ENCODE measurements at regions not wholly inside any gene's neighbourhood (a gene's known extent, or its start where the extent isn't known, plus 50 kb on each side); places are given as distances from the start of the nearest gene placed in this dataset.
"Not testable (repeated sequence)": the region's sequence is repeated elsewhere in the genome, so short reads cannot be mapped to it uniquely, and the experiment has no call there.

DNA sequence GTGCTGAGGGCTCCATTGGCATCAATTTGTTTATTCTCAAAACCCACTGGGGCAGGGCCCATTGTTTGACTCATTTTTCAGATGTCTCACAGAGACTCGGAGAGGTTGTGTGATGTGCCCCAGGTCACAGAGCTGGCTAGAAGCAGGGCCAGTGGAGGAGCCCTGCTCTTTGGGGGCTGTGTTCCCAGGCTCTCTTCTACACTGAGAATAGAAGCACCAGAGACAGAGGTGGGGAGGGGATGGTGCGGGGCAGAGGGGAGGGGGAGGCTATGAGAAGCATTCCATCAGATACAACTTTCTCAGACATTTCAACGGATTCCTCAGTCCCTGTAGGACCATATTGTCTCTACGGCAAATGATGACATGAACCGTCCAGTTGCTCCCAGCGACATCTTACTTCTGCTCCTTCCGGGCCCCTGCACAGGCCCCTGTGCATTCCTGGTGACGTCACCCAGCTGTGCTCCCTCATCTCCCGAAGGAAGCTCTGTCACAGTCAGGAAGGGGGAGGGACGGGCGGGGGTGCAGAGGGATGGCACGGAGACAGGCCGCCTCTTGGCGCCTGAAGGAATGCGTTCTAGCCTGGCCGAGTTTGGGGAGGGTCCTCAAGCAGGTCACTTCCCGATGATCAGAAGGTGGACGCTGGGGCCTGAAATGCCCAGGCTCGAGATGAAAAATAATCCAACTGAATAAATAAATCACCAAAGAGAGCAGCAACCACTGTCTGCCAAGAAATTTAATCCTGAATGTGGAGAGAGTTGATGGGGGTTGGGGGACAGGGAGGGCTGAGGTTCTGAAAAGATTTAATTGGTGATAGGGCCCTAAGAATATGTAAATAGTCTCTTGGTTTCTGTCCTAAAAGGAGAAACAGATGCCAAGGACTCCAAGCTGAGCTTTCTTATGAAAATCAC, 114.1 kb downstream of the NOG start:
- H3K4me1 ChIP-seq (replicated peaks): peaks cover 21% of the 10 kb centered on the region
- DNase-seq (ENCODE audit: low read depth in 1 of 2, low spot score in 2 of 2): peak in 1 of 2 experiments; percentile 35
- peak overlapping the region; percentile 51 for H3K27ac ChIP-seq

DNA sequence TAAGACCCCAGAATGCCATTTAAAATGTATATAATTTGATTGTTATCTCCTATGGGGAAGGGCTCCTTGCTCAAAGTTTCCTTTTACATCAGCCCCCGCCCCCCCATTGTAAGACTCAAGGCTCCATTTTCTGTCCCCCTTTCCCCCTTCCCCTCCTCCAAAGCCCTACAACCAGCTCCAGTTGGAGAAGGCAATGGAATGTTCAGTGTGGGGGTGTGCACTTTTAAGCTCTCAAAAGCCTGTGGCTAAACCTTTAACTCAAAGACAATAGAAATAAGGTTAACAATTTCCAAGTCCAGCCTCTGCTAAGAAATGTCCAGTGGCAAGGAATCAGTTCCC, 114.7 kb downstream of the NOG start:
- Histone ChIP-seq H3K9me3 (replicated peaks) (no peaks in the 10 kb centered on the region), H3K27me3 (replicated peaks) (no peaks in the 10 kb centered on the region), H3K4me1 (replicated peaks) (peaks cover 21% of the 10 kb centered on the region), H3K36me3 (no peaks in the 10 kb centered on the region), H3K27ac (peak overlapping the region; percentile 51), H3K4me3 (no peak overlapping the region)
- DNase-seq (ENCODE audit: low read depth in 1 of 2, low spot score in 2 of 2): peak in 1 of 2 experiments; percentile 40

More for the DNA sequence above, 114.1 kb downstream of the NOG start:
- no peaks in the 10 kb centered on the region for H3K9me3 ChIP-seq (replicated peaks)
- H3K36me3 ChIP-seq: no peaks in the 10 kb centered on the region
- no peaks in the 10 kb centered on the region for H3K27me3 ChIP-seq (replicated peaks)
- no peak overlapping the region for H3K4me3 ChIP-seq

DNA sequence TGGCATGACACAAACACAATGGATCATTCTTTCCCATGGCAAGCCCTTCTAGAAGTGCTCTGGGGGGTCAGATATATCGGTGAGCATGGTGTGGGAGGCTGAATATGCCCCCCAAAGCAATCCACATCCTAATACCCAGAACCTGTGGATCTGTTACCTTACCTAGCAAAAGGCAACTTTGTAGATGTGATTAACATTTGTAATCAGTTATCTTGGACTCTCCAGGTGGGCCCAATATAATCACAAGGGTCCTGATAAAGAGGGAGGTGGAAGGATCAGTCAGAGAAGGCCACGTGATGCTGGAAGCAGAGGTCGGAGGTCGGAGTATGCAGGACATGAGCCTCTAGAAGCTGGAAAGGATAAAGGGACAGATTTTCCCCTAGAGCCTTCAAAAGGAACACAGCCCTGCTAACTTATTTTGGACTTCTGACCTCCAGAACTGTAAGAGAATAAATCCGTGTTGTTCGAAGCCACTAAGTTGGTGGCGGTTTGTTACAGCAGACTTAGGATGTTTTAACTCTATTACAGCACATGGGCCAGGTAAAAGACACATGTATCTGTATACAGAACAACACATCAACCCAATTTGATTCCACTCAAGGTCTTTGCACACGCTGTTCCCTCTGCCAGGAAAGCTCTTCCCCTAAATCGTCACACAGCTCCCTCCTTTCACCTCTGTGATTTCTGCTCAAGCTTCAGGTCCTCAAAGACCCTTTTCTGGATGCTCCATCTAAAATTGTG, 115.3 kb downstream of the NOG start:
- Histone ChIP-seq H3K4me3 (no peak overlapping the region), H3K9me3 (replicated peaks) (no peaks in the 10 kb centered on the region), H3K27me3 (replicated peaks) (no peaks in the 10 kb centered on the region), H3K27ac (peak overlapping the region; percentile 51; the same call in 1 of the 2 replicates), H3K36me3 (no peaks in the 10 kb centered on the region), H3K4me1 (replicated peaks) (peaks cover 21% of the 10 kb centered on the region)
- no peak for DNase-seq (ENCODE audit: low read depth in 1 of 2, low spot score in 2 of 2)

DNA sequence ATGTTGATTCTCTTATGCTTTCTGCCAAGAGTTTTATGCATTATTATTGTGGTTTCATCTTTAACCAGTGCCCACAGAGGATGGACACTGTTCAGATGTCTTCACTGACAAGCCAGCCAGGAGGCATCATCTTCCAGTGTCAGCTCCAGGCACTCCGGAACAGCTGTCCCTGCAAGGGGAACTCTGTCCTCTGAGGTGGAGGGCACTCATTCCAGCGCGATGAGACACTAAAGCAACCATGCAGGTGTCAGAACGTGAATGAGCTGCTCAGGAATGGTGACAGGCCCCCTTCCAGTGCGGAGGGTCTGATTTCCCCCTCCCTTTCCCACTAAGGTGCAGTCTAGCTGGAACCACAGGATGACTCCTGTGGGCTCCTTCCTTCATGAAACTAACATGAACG, 117.5 kb downstream of the NOG start:
- peaks cover 22% of the 10 kb centered on the region for H3K4me1 ChIP-seq (replicated peaks)
- no peaks in the 10 kb centered on the region for H3K9me3 ChIP-seq (replicated peaks)
- DNase-seq (ENCODE audit: low read depth in 1 of 2, low spot score in 2 of 2): no peak
- H3K4me3 ChIP-seq: no peak overlapping the region
- H3K27ac ChIP-seq: no peak overlapping the region
- no peaks in the 10 kb centered on the region for H3K27me3 ChIP-seq (replicated peaks)
- H3K36me3 ChIP-seq: no peaks in the 10 kb centered on the region

DNA sequence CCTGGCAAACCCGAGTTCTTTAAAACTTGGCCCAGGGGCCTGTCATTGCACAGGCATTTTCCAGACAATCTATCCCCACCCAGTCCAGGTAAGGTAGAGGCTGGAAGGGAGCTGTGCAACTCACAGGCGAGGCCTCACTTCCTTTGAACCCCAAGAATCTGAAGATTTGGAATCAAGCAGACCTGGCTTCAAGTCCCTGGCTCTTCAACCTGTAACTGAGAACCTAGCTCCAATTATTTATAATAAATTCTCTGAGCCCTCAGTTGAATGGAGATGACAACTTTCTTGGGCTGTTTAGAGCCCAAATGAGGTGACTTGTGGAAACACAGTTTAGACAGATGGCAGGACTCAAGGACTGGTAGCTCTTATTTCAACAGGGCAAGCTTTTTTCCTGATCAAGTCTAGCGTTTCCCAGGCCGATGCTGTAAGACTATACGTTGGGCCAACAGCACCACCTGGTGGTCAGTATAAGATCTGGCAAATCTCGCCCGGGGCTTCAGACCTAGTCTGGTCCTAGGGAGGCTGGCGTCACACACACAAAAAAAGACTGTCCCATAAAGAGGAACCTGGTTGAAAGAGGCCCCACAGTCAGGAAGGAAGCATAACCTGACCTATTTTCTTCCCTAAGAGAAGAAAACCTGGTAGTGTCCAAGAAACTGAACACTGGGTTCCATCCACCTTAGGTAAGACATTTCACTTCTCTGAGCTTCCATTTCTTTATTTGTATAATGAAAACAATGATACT, 117.9 kb downstream of the C17orf67 start:
- Histone ChIP-seq H3K27ac (no peak overlapping the region), H3K4me3 (no peak overlapping the region), H3K4me1 (replicated peaks) (peaks cover 5% of the 10 kb centered on the region), H3K27me3 (replicated peaks) (no peaks in the 10 kb centered on the region), H3K9me3 (replicated peaks) (no peaks in the 10 kb centered on the region), H3K36me3 (no peaks in the 10 kb centered on the region)
- peak; percentile 83 to 86 for DNase-seq (ENCODE audit: low read depth in 1 of 2, low spot score in 2 of 2)

GRCh38 chr17:56717471-56717870, 116.2 kb downstream of the C17orf67 start:
- no peak overlapping the region for H3K4me3 ChIP-seq
- DNase-seq (ENCODE audit: low read depth in 1 of 2, low spot score in 2 of 2): no peak
- H3K27ac ChIP-seq: no peak overlapping the region
- no peaks in the 10 kb centered on the region for H3K27me3 ChIP-seq (replicated peaks)
- no peaks in the 10 kb centered on the region for H3K9me3 ChIP-seq (replicated peaks)
- peaks cover 5% of the 10 kb centered on the region for H3K4me1 ChIP-seq (replicated peaks)
- H3K36me3 ChIP-seq: no peaks in the 10 kb centered on the region

- Histone ChIP-seq H3K4me3 (no peak overlapping the region), H3K9me3 (replicated peaks) (no peaks in the 10 kb centered on the region), H3K27ac (no peak overlapping the region), H3K36me3 (no peaks in the 10 kb centered on the region), H3K4me1 (replicated peaks) (peaks cover 5% of the 10 kb centered on the region), H3K27me3 (replicated peaks) (no peaks in the 10 kb centered on the region)
- DNase-seq (ENCODE audit: low read depth in 1 of 2, low spot score in 2 of 2): no peak
Observed at GRCh38 chr17:56718515-56718914, 115.2 kb downstream of the C17orf67 start.

GRCh38 chr17:56723421-56723820, 110.3 kb downstream of the C17orf67 start:
- no peak for DNase-seq (ENCODE audit: low read depth in 1 of 2, low spot score in 2 of 2)
- H3K27me3 ChIP-seq (replicated peaks): no peaks in the 10 kb centered on the region
- peaks cover 10% of the 10 kb centered on the region for H3K4me1 ChIP-seq (replicated peaks)
- H3K4me3 ChIP-seq: no peak overlapping the region
- no peak overlapping the region for H3K27ac ChIP-seq
- no peaks in the 10 kb centered on the region for H3K9me3 ChIP-seq (replicated peaks)
- H3K36me3 ChIP-seq: no peaks in the 10 kb centered on the region

DNA sequence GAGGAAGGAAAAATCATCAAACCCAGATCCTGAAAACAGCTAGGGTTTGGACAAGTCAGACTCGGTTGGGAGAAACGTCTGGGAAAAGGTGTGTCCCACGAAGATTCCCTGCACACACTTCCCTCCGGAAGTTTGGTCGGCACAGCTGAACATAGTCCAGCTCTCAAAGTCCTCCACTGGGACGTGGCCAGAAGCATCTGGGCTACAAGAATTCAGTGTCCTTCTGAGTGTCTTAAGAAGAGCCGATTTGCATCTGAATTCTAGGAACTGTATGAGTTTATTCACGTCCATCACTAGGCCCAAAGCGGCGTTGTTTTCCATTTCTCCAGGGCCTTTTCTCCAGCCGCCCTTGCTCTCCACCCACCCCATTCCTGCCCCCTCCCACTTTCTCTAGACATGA, 109.1 kb downstream of the C17orf67 start:
- Histone ChIP-seq H3K36me3 (no peaks in the 10 kb centered on the region), H3K27ac (no peak overlapping the region), H3K27me3 (replicated peaks) (no peaks in the 10 kb centered on the region), H3K4me3 (no peak overlapping the region), H3K4me1 (replicated peaks) (peaks cover 10% of the 10 kb centered on the region), H3K9me3 (replicated peaks) (no peaks in the 10 kb centered on the region)
- DNase-seq (ENCODE audit: low read depth in 1 of 2, low spot score in 2 of 2): no peak

DNA sequence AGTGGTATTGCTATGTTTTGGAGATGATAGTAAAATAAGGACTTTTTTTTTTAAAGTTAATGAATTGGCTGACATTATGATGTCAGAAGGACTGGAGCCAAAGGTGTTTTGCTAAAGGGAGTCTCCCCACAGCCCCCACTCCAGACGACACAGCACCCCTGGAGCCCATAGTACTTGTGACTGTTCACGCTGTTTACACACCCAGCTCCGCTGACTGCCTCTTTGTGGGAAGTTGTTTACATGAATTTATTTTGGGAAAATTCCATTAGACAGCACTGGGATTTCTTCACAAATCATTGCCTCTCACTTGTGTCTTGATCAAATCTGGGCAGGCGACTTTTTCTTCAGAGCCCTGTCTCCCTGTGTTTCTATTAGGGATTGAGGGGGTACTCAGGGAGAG, 108.6 kb downstream of the C17orf67 start:
- no peaks in the 10 kb centered on the region for H3K9me3 ChIP-seq (replicated peaks)
- H3K27me3 ChIP-seq (replicated peaks): no peaks in the 10 kb centered on the region
- peak in 1 of 2 experiments; percentile 36 for DNase-seq (ENCODE audit: low read depth in 1 of 2, low spot score in 2 of 2)
- H3K27ac ChIP-seq: no peak overlapping the region
- H3K4me1 ChIP-seq (replicated peaks): peaks cover 10% of the 10 kb centered on the region
- H3K4me3 ChIP-seq: no peak overlapping the region
- H3K36me3 ChIP-seq: no peaks in the 10 kb centered on the region

DNA sequence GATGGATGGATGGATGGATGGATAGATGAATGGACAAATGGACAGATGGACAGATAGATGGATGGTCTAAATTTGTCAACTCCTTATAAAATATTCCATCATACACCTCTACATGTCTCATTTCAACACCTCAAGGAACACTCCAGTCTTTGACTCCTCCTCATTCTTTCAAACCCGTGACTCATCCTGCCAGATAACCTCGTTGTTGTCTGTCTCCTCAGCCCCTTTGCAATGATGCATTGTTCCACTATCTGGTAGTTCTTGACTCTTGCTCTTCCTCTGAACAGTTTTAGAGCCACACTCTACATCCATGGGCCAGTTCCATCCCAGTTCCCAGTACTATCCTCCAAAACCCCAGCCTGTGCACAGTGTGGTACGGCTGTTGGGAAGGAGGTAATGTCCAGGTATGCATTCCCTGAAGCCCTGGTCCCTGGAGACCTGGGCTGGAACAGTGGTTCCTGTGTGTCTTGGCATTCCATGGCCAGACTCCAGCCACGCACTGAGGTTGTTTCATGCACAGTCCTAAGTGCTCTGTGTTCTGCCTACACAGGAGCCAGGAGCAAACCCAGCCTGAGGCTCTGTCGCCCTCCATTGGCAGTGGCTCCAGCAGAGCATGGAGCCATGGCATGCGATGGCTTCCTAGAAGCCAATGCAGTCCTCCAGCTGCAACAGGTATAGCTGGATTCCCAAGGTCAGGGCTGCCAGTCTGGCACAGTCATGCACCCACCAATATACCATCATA, 105.7 kb downstream of the C17orf67 start:
- no peak overlapping the region for H3K4me3 ChIP-seq
- H3K27me3 ChIP-seq (replicated peaks): no peaks in the 10 kb centered on the region
- no peaks in the 10 kb centered on the region for H3K36me3 ChIP-seq
- H3K9me3 ChIP-seq (replicated peaks): no peaks in the 10 kb centered on the region
- no peak overlapping the region for H3K27ac ChIP-seq
- H3K4me1 ChIP-seq (replicated peaks): peaks cover 10% of the 10 kb centered on the region
- DNase-seq (ENCODE audit: low read depth in 1 of 2, low spot score in 2 of 2): no peak

GRCh38 chr17:56731096-56731495, 102.6 kb downstream of the C17orf67 start:
- not testable (repeated sequence) for H3K27me3 ChIP-seq (replicated peaks); H3K4me1 ChIP-seq (replicated peaks); H3K36me3 ChIP-seq

GRCh38 chr17:56733833-56734232, 99.9 kb downstream of the C17orf67 start:
- H3K9me3 ChIP-seq (replicated peaks): no peaks in the 10 kb centered on the region
- H3K4me3 ChIP-seq: no peak overlapping the region
- no peaks in the 10 kb centered on the region for H3K27me3 ChIP-seq (replicated peaks)
- H3K27ac ChIP-seq: no peak overlapping the region
- no peak for DNase-seq (ENCODE audit: low read depth in 1 of 2, low spot score in 2 of 2)
- peaks cover 11% of the 10 kb centered on the region for H3K4me1 ChIP-seq (replicated peaks)
- no peaks in the 10 kb centered on the region for H3K36me3 ChIP-seq

More at GRCh38 chr17:56731096-56731495, 102.6 kb downstream of the C17orf67 start:
- not testable (repeated sequence) for DNase-seq (ENCODE audit: low read depth in 1 of 2, low spot score in 2 of 2); H3K9me3 ChIP-seq (replicated peaks); H3K27ac ChIP-seq; H3K4me3 ChIP-seq
